Right ventricle myocardium inferior (tissue), 1 donor: ENCODE measurements at regions not wholly inside any gene's neighbourhood (a gene's known extent, or its start where the extent isn't known, plus 50 kb on each side); places are given as distances from the start of the nearest gene placed in this dataset.

ENCODE experiments used
- ATAC-seq: fragments of 200-7000 bp; cut with Tn5 transposase; one replicate; pipeline ENCODE4 v1.9.1; 2020; ENCODE audit warnings: mild to moderate bottlenecking, moderate library complexity
- DNase-seq: peaks from one replicate; pipeline ENCODE4 v3.0.0; 2021; ENCODE audit errors: missing footprints
- intact Hi-C: fragments of 100-400 bp; cut with DNase I; formaldehyde crosslinking; loops from one replicate; pipeline ENCODE4 v1.11.0; 2022
- donor health status: DM: no; HTN: yes; CAD: no; lungs with severe emphysema.

DNA sequence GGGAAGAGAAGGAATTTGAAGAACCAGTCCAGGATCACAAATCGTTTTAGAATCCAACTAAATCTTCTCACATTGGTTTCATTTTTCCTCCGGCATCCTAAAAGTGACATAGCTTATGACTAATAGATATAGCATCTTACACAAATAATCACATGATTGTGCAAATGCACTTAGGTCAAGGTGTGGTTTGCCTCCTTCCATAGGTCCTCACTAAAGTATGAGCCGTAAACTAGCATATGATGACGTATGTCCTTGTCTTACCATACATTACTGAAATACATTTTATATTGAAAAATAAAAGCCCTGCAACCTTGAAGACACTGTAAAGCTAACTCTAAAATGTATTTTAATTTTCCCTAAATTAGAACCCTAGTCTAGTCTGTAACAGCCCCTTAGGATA, 362.7 kb upstream of the ADAMTS16 start:
- ATAC-seq (no peak), DNase-seq (no peak)
- intact Hi-C loops, result no loop called here

DNA sequence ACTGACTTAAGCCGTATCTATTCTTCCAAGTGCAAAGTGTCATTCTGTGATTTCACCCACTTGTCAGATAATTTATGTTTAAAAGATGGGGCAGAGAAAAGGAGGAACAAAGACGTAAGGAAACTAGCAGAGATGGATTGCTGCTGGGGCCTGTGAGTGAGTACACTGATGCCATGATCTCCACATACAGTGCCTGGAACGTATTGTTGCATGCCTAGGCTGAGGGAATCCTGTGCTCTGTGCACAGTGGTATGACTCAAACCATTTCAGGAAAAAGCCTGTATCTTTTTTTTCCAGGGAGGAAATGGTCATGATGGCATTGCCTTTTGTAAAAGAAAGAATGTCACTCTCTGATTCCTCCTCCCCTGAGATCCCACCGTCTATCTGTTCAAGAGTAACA, 359.5 kb upstream of the ADAMTS16 start:
- no peak for ATAC-seq
- intact Hi-C loops, result no loop called here

DNA sequence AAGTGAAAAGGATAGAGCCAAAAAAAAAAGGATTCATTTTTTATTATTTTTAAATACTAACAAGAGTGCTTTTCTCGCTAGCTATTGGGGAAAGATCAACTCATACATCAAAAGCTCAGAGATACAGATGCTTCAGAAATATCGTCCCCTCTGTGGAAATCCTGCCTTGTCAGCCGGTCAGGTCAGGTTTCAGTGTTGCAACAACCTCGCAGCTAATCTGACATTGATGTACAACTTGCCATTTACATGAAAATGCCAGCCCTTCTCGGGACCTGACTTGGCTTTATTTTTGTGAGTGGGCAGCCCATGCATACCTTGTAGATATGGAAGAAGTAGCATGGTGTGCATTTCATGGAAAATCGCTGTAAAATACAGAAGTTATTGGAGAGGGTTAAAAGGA, 358.8 kb upstream of the ADAMTS16 start:
- no peak for DNase-seq
- no peak for ATAC-seq
- intact Hi-C loops, result no loop called here

More for the DNA sequence above, 359.5 kb upstream of the ADAMTS16 start:
- no peak for DNase-seq

DNA sequence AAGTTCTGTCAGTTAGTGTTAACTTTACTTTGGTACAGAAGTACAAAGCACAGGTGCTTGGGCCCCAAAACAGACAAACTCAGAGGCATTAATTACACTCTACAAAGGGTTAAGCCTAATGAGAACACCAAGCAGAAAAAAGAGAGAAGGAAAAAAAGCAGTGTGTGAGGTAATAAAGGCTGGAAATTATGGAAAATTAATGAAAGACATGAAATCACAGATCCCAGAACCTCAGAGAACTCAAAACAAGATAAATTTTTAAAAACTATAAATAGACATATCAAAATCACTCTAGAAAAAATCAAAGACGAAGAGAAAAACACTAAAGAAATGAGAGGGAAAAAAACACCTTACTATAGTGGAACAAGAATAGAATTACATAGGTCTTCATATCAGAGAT, 354.2 kb upstream of the ADAMTS16 start:
- DNase-seq (no peak), ATAC-seq (no peak)
- intact Hi-C loops, result no loop called here

- DNase-seq, result no peak
- intact Hi-C loops, result no loop called here
- ATAC-seq, result no peak
Measured at GRCh38 chr5:4797445-4797844, 342.7 kb upstream of the ADAMTS16 start.

GRCh38 chr5:4802044-4802443, 338.1 kb upstream of the ADAMTS16 start:
- ATAC-seq, result no peak
- DNase-seq, result no peak
- intact Hi-C loops, result no loop called here

- ATAC-seq, result no peak
Measured at GRCh38 chr5:4804691-4805360, 335.3 kb upstream of the ADAMTS16 start.

GRCh38 chr5:4815002-4815401, 325.1 kb upstream of the ADAMTS16 start:
- DNase-seq (no peak), ATAC-seq (no peak)
- intact Hi-C loops, result no loop called here

More at GRCh38 chr5:4804691-4805360, 335.3 kb upstream of the ADAMTS16 start:
- no peak for DNase-seq
- intact Hi-C loops, result no loop called here

DNA sequence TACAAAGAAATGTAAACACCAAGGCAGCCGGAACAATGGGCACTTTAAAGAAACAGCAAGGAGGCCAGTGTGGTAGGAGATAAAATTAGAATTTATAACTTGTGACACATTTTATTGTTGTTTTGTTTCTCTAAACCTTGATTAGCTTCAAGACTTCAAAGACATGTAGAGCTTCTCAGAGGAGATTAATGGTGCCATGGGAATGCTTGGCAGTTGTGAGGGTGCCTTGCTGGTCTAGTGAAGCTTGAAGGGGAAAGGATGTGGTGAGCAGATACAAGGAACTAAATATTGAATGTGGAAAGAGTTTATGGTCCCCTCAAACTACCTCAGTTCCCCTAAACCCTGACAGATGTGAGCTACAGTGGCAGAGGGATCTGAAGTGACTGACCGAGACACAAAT, 322.4 kb upstream of the ADAMTS16 start:
- no peak for ATAC-seq
- DNase-seq, result no peak

DNA sequence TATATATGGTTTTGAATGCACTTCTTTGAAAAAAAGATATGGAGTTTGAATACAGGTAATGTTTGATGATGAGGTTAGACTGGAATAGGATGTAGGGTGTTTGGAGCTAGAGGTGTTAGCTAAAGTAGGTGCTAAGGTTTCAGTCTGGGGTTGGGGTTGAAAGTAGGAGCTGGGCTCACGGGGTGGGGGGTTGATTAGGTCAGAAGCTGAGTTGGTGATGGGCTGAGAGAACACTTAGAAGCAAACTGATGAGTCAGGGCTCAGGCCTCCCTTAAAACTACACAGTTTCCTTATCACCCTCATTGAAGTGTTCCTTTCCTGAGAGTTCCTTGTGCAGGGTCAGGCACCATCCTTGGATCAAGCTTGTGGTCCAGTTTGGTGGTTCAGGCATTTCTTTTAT, 308.8 kb upstream of the ADAMTS16 start:
- DNase-seq (no peak), ATAC-seq (no peak)
- intact Hi-C loops, result no loop called here

More for the DNA sequence above, 322.4 kb upstream of the ADAMTS16 start:
- intact Hi-C loops, result no loop called here

GRCh38 chr5:4832471-4832870, 307.7 kb upstream of the ADAMTS16 start:
- no peak for DNase-seq

DNA sequence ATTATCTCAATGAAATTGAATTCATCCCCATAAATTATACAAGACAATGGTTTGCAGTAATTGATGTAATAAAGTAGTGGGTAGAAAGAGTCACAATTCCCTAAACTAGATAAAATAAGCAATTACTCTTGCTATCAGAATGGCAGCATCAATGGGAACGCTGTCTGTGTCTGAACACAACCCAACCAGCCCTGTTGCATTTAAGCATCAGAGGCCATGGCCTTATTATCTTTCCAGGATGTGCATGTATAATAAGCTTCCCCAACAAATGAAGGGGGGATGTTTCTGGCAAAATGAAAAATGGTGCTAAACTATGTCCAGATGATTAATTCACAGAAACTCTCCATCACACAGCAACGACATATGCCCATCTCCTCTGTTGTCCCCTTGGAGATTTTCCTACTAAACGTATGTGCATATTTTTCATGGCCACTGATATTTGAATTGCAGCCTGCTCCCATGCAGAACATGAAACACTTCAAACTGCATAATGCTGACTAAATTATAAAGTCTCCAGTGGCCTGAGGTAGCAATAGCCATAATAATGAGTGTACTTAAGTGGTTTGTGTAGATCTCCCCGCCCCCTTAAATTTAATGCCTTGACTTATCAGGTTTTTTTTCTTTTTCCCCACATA, 306.9 kb upstream of the ADAMTS16 start:
- ATAC-seq, result no peak
- intact Hi-C loops, result no loop called here
- no peak for DNase-seq

More at GRCh38 chr5:4832471-4832870, 307.7 kb upstream of the ADAMTS16 start:
- no peak for ATAC-seq
- intact Hi-C loops, result no loop called here

GRCh38 chr5:4837489-4838058, 302.6 kb upstream of the ADAMTS16 start:
- intact Hi-C loops, result no loop called here
- DNase-seq, result no peak
- ATAC-seq, result no peak

DNA sequence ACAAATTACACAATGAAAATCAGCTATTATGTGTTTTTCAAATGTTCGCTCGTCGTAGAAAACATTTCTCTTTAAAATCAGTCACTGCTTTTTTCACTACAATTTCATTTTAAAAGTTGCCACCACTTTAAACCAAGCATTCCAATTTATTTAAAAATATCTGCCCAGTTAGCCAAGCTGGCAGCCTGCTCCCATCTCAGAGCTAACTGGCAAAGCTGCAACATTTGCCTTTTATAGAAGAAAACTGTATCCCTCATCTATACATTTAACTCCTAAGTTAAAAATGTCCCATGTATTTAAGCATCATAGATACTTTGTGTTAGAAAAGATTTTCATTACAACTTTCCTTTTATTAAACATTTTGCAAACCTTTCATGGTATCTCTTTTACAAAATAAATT, 294.9 kb upstream of the ADAMTS16 start:
- ATAC-seq (no peak), DNase-seq (no peak)
- intact Hi-C loops, result no loop called here

- intact Hi-C loops, result no loop called here
- DNase-seq (no peak), ATAC-seq (no peak)
Measured at GRCh38 chr5:4847766-4848165, 292.4 kb upstream of the ADAMTS16 start.

DNA sequence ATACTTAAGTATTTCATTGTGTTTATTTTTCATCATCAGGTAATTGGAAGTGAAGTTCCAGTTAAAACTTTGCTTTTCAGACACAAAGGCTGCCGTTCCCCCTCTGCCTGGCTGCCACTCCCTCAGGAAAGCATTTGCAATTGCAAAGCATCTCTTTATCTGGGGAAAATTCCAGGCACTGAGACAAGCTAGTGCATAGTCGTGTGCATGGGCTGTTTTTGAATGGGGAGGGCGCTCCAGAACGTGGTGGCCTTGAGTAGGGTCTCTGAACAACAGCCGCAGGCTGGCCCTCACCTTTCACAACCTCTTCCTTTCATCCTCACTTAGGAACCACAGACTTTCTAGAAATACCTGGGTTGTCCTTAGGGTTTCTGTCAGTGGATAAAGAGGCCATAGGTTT, 285.1 kb upstream of the ADAMTS16 start:
- DNase-seq, result no peak
- ATAC-seq, result no peak
- intact Hi-C loops, result no loop called here

DNA sequence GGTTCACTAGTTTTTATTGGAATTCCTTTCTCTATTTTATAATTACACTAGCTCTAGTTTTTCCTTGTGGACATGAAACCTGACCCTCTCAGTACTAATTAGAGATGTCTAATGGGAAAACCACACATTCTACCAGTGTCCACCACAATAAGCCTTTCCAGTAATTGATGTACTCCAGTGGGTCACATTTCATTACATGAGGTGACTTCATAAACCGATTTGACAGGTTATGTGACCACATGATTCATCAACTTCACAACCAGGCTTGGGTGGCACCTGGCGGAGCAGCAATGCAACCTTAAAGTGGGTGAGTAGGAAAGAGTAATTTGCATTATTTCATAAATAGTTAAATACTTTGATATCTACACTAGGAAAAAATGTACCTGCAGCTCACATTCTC, 284.2 kb upstream of the ADAMTS16 start:
- intact Hi-C loops, result no loop called here
- ATAC-seq, result no peak
- no peak for DNase-seq

- intact Hi-C loops, result no loop called here
- ATAC-seq (no peak), DNase-seq (no peak)
Measured at GRCh38 chr5:4857761-4858160, 282.4 kb upstream of the ADAMTS16 start.

DNA sequence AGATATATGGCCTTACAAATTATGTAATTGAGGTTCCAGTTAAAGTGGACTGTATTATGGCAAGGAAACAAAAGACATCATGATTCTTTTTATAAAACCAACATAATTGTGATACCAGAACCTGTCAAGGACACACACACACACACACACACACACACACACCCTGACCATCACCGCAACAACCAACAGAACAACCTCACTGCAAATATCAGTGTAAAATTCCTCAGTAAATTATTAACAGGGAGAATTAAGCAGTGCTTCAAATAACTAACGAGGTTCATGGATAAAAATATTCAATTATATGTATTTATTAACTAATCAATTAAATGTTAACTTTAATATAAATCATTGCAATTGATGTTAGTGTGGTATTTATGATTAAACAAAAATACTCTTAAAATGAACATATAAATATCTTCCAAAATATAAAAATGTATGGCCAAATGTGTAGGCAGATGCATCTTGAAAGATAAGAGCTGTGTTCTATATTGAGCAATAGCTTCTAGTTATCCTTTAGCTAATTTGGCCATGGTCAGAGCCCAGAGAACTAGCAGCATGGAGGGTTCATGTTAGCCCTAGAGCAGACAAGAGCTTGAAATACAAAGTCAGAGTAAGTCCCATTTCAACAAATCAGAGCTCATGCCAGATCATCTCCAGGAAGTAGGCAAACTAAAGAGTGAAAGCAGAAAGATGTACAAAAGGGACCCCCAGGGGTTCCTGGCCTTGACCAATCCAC, 280.5 kb upstream of the ADAMTS16 start:
- intact Hi-C loops, result no loop called here
- ATAC-seq (no peak), DNase-seq (no peak)

DNA sequence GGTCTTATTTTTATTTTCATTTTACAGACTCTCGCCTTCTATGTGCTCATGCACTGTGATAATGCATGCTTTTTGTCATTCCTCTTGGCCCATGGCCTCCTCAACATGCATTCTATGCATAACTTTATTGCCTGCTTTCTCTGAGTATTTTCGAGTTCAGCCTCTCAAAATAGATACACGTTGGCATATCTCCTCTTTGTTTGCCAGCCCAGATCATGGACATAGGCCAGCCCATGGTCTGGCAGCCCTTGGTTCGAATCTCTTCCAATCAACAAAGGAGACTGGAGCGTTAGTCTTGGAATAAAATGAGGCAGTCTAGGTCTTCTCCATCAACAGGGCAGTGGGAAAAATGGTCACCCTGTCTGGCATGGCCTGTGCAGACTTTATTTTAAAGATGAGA, 279.5 kb upstream of the ADAMTS16 start:
- intact Hi-C loops, result no loop called here
- no peak for ATAC-seq
- no peak for DNase-seq
